Body of pancreas (tissue), 4 donors: ENCODE measurements at regions not wholly inside any gene's neighbourhood (a gene's known extent, or its start where the extent isn't known, plus 50 kb on each side); places are given as distances from the start of the nearest gene placed in this dataset.

Source experiments
- CTCF ChIP-seq, 7 experiments: fragments of 450-650 bp in 4 of 7; fragments of 200-600 bp in 3 of 7; sonication (generic) in 3 of 7; IDR thresholded peaks; one replicate each; pipeline ENCODE4 v1.5.1; 2016 to 2019; ENCODE audit warnings: antibody characterized with exemption in 7 of 7
- POLR2A ChIP-seq, 3 donors: fragments of 450-650 bp; IDR thresholded peaks; one replicate each; pipeline ENCODE4 v1.6.1; 2016; ENCODE audit warnings: antibody characterized with exemption in 3 of 3, mild to moderate bottlenecking in 2 of 3

GRCh38 chr2:146597291-146597690, 1247.5 kb upstream of the ACVR2A start:
- TF ChIP-seq CTCF (IDR thresholded peaks at IDR 0.05) (no peak), POLR2A (IDR thresholded peaks at IDR 0.05) (no peak)
